Transverse colon (tissue), 4 donors: ENCODE measurements at regions not wholly inside any gene's neighbourhood (a gene's known extent, or its start where the extent isn't known, plus 50 kb on each side); places are given as distances from the start of the nearest gene placed in this dataset.

Experiments used
- CTCF ChIP-seq, 5 experiments: fragments of 200-600 bp in 3 of 5; fragments of 450-650 bp in 2 of 5; sonication (generic) in 3 of 5; IDR thresholded peaks; 1 replicate in 2 of 5; 2 replicates in 3 of 5; pipeline ENCODE4 v1.5.1; 2016 to 2017; ENCODE audit warnings: antibody characterized with exemption in 5 of 5, inconsistent platforms in 3 of 5, mild to moderate bottlenecking in 2 of 5, moderate library complexity in 1 of 5
- EP300 ChIP-seq: sonication (generic); formaldehyde crosslinking; IDR thresholded peaks from one replicate; pipeline ENCODE4 v1.6.1; 2017; ENCODE audit warnings: antibody characterized with exemption, low read depth
- POLR2A ChIP-seq: fragments of 450-650 bp; IDR thresholded peaks from one replicate; pipeline ENCODE4 v1.6.1; 2016; ENCODE audit warnings: antibody characterized with exemption, mild to moderate bottlenecking, moderate library complexity
- POLR2AphosphoS5 ChIP-seq, 3 donors: sonication (generic); formaldehyde crosslinking; IDR thresholded peaks; one replicate each; pipeline ENCODE4 v1.6.1; 2016; ENCODE audit warnings: antibody characterized with exemption in 3 of 3

GRCh38 chr11:129636926-129637325 lies 178.7 kb upstream of the TMEM45B start:
- TF ChIP-seq POLR2AphosphoS5 (IDR thresholded peaks at IDR 0.05) (no peak), CTCF (IDR thresholded peaks at IDR 0.05) (no peak), EP300 (no peak), POLR2A (no peak)
